ENCODE measurements at regions not wholly inside any gene's neighbourhood (a gene's known extent, or its start where the extent isn't known, plus 50 kb on each side); places are given as distances from the start of the nearest gene placed in this dataset.

DNA sequence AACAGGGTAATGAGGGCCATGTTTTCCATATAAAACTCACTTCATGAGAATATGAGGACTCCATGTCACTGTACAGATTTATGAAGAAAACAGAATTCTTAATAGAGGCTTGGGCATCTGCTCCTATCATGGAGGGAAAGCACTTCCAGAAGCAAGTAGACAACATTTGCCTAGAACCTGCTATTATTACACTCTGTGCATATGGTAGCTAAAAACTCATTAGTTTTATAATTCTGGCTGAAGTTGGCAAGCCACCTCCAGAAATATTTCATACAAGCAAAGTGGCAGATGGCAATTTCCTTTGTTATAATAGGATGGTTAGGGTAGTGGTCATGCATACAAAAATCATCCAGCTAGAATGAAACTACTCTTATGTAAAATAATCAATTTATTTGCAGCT lies 65.8 kb upstream of the TLK1 start:
- TF ChIP-seq ZNF121 (CRISPR knock-in tag; IDR thresholded peaks at IDR 0.05) (no peak), CBFB (CRISPR knock-in tag; IDR thresholded peaks at IDR 0.05; ENCODE audit: low read depth) (no peak), ATF1 (CRISPR knock-in tag; IDR thresholded peaks at IDR 0.05) (no peak), ESRRA (CRISPR knock-in tag; IDR thresholded peaks at IDR 0.05; ENCODE audit: borderline replicate concordance) (no peak)
- TF ChIP-seq, protein P1, sequence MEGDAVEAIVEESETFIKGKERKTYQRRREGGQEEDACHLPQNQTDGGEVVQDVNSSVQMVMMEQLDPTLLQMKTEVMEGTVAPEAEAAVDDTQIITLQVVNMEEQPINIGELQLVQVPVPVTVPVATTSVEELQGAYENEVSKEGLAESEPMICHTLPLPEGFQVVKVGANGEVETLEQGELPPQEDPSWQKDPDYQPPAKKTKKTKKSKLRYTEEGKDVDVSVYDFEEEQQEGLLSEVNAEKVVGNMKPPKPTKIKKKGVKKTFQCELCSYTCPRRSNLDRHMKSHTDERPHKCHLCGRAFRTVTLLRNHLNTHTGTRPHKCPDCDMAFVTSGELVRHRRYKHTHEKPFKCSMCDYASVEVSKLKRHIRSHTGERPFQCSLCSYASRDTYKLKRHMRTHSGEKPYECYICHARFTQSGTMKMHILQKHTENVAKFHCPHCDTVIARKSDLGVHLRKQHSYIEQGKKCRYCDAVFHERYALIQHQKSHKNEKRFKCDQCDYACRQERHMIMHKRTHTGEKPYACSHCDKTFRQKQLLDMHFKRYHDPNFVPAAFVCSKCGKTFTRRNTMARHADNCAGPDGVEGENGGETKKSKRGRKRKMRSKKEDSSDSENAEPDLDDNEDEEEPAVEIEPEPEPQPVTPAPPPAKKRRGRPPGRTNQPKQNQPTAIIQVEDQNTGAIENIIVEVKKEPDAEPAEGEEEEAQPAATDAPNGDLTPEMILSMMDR (IDR thresholded peaks at IDR 0.05): no peak
